ENCODE measurements at regions not wholly inside any gene's neighbourhood (a gene's known extent, or its start where the extent isn't known, plus 50 kb on each side); places are given as distances from the start of the nearest gene placed in this dataset.

DNA sequence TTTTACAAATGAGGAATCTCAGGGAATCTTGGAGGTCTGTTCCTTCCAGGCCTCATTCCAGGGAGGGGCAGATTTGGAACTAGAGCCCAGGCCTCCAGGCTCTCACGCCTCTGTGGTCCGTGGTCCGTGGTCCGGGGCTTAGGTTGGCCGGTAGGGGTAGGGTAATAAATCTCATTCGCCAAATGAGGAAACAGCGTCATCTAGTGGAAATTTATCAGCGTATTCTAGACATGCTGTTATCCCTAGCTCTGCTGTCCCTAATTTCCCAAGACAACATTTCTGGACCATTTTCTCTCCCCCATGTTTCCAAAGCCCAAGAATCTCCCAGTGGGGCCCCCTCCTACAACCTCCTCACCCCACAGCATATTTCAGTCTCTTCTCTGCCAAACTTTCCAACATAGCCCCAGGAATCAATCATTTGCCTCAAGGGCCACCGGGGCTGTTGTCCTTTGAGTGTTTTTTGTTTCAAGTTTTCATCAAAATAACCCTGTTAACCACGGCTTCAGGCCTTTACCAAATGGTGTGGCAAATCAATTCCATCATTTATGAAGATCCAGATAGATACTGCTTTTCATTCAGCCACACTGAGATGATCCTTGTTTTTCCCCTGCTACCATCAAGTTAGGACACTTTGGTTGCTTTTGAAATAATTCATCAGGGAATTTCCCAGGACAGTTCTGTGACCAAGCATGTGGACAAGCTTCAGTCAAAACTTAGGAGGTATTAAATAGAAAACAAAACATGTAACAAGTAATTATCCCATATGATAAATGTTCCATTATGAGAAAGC is 126.8 kb downstream of the ALDH8A1 start:
- TF ChIP-seq, protein P1, sequence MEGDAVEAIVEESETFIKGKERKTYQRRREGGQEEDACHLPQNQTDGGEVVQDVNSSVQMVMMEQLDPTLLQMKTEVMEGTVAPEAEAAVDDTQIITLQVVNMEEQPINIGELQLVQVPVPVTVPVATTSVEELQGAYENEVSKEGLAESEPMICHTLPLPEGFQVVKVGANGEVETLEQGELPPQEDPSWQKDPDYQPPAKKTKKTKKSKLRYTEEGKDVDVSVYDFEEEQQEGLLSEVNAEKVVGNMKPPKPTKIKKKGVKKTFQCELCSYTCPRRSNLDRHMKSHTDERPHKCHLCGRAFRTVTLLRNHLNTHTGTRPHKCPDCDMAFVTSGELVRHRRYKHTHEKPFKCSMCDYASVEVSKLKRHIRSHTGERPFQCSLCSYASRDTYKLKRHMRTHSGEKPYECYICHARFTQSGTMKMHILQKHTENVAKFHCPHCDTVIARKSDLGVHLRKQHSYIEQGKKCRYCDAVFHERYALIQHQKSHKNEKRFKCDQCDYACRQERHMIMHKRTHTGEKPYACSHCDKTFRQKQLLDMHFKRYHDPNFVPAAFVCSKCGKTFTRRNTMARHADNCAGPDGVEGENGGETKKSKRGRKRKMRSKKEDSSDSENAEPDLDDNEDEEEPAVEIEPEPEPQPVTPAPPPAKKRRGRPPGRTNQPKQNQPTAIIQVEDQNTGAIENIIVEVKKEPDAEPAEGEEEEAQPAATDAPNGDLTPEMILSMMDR (conservative IDR thresholded peaks at IDR 0.05): peak; percentile 92
- TF ChIP-seq ZFX (IDR thresholded peaks at IDR 0.05): no peak
